GM12891 (cell line): ENCODE measurements at regions not wholly inside any gene's neighbourhood (a gene's known extent, or its start where the extent isn't known, plus 50 kb on each side); places are given as distances from the start of the nearest gene placed in this dataset.

Experiments
- POLR2A ChIP-seq: IDR thresholded peaks from 2 replicates; pipeline ENCODE4 v1.6.1; 2011; ENCODE audit warnings: low read depth, low read length, control low read depth
- POLR2AphosphoS5 ChIP-seq: IDR thresholded peaks from 2 replicates; pipeline ENCODE4 v1.6.1; 2011; ENCODE audit warnings: low read depth, low read length, control low read depth
- SPI1 ChIP-seq: IDR thresholded peaks from 2 replicates; pipeline ENCODE4 v1.6.1; 2011; ENCODE audit warnings: low read depth, low read length, control low read depth
- TAF1 ChIP-seq: IDR thresholded peaks from 2 replicates; pipeline ENCODE4 v1.6.1; 2011; ENCODE audit warnings: low read depth, low read length, control low read depth

DNA sequence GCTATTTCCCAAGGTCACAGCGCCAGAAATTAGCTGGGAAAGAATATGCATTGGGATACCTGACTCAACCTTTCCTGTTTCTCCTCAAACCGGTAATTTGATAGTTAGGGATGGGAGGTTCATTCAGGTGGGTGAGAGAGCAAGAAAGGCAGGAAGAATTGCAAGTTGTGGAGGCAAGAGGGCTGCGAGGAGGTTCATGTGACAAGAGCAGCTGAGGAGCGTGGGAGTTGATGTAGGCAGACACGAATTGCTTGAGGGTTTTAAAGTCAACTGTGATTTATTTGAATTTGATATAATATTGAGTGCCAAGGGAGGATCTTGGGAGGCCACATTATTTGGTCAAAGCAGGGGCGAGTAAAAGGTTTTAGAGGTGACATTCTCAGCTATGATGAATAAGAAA lies 329.0 kb downstream of the STIM2 start:
- TF ChIP-seq POLR2A (no peak), POLR2AphosphoS5 (no peak), SPI1 (no peak), TAF1 (no peak)
